Endothelial cell of umbilical vein (primary cell): ENCODE measurements at regions not wholly inside any gene's neighbourhood (a gene's known extent, or its start where the extent isn't known, plus 50 kb on each side); places are given as distances from the start of the nearest gene placed in this dataset.

Experiments used
- BruUV-seq: library from RNA; stranded (reverse); fragments of 400-500 nt; replicated peaks from 2 replicates; lab custom pipeline; 2021; lab: Mats Ljungman, UMichigan
- CTCF ChIA-PET: fragments of 300-600, 350-600 bp; sonication (Branson Sonifier 250); formaldehyde crosslinking; loops from one replicate; lab custom pipeline; 2021; ENCODE audit warnings: antibody characterized with exemption, inconsistent platforms; lab: Charles Lee
- POLR2A ChIA-PET: fragments of 300-600, 350-600 bp; sonication (Branson Sonifier 250); formaldehyde crosslinking; loops from one replicate; lab custom pipeline; 2021; ENCODE audit warnings: antibody characterized with exemption, inconsistent platforms; lab: Charles Lee
- DNase-seq: peaks from one replicate; pipeline ENCODE4 v3.0.0-alpha.2; 2011; ENCODE audit warnings: low read depth, low spot score
- FAIRE-seq: peaks from 2 replicates; lab custom pipeline; 2011; peaks lifted over from hg19 to GRCh38; lab: Jason Lieb, UNC
- H2AFZ ChIP-seq: 2 replicates; pipeline ENCODE4 v1.6.0; 2012; ENCODE audit warnings: low read depth, low read length, control low read depth, inconsistent platforms
- H3K27ac ChIP-seq: 2 replicates; pipeline ENCODE4 v1.5.1; 2011; ENCODE audit warnings: low read depth, mild to moderate bottlenecking, control low read depth, low read length, moderate library complexity; ENCODE audit not compliant: insufficient read depth
- H3K27me3 ChIP-seq, 2 experiments: 2 replicates each; pipeline versions ENCODE4 v1.6.0 to v1.6.1; 2011; ENCODE audit warnings: low read length in 2 of 2, mixed read lengths in 1 of 2; ENCODE audit not compliant: control insufficient read depth in 2 of 2, insufficient read depth in 2 of 2
- H3K36me3 ChIP-seq, 2 experiments: 2 replicates in 1 of 2; 3 replicates in 1 of 2; pipeline ENCODE4 v1.5.1; 2011; ENCODE audit warnings: low read length in 2 of 2, mild to moderate bottlenecking in 1 of 2, moderate library complexity in 1 of 2; ENCODE audit not compliant: control insufficient read depth in 2 of 2, insufficient read depth in 2 of 2; ENCODE audit errors: extremely low read depth in 1 of 2
- H3K4me1 ChIP-seq: 3 replicates; pipeline ENCODE4 v1.5.1; 2011; ENCODE audit warnings: mild to moderate bottlenecking, low read length; ENCODE audit not compliant: control insufficient read depth, insufficient read depth; ENCODE audit errors: extremely low read depth
- H3K4me2 ChIP-seq: 2 replicates; pipeline ENCODE4 v1.6.1; 2011; ENCODE audit warnings: low read length, control low read depth, mixed read lengths; ENCODE audit not compliant: insufficient read depth
- H3K4me3 ChIP-seq, 3 experiments: fragments of 200-600 bp in 1 of 3; sonication (generic), shearing (Covaris generic) in 1 of 3; replicated peaks in 1 of 3; 2 replicates each; pipeline ENCODE4 v1.5.1; 2011 to 2016; ENCODE audit warnings: control low read depth in 3 of 3, low read length in 3 of 3, mild to moderate bottlenecking in 2 of 3, inconsistent platforms in 1 of 3, low read depth in 1 of 3, moderate library complexity in 1 of 3; ENCODE audit not compliant: insufficient read depth in 1 of 3
- H3K79me2 ChIP-seq: 2 replicates; pipeline ENCODE4 v1.6.0; 2012; ENCODE audit warnings: low read length, inconsistent platforms; ENCODE audit not compliant: control insufficient read depth, insufficient read depth
- H3K9ac ChIP-seq: replicated peaks from 2 replicates; pipeline ENCODE3; 2011; ENCODE audit warnings: low read length, control low read depth; ENCODE audit not compliant: insufficient read depth; ENCODE audit errors: extremely low read depth
- H3K9me1 ChIP-seq: replicated peaks from 3 replicates; pipeline ENCODE4 v1.6.0; 2011; ENCODE audit warnings: mild to moderate bottlenecking, low read length; ENCODE audit not compliant: control insufficient read depth, insufficient read depth; ENCODE audit errors: extremely low read depth
- H3K9me3 ChIP-seq: replicated peaks from 2 replicates; pipeline ENCODE4 v1.5.1; 2012; ENCODE audit warnings: low read length, inconsistent platforms; ENCODE audit not compliant: control insufficient read depth, insufficient read depth
- H4K20me1 ChIP-seq: replicated peaks from 2 replicates; pipeline ENCODE3; 2011; ENCODE audit warnings: mild to moderate bottlenecking, low read length; ENCODE audit not compliant: control insufficient read depth, insufficient read depth; ENCODE audit errors: extremely low read depth
- CTCF ChIP-seq, 2 donors: IDR thresholded peaks; 1 replicate in 1 of 2; 2 replicates in 1 of 2; pipeline ENCODE4 v1.5.1; 2011; ENCODE audit warnings: low read length in 2 of 2, mild to moderate bottlenecking in 2 of 2, moderate library complexity in 2 of 2, control low read depth in 1 of 2, inconsistent platforms in 1 of 2, low read depth in 1 of 2; ENCODE audit not compliant: insufficient read depth in 1 of 2; ENCODE audit errors: extremely low read depth in 1 of 2
- EZH2 ChIP-seq: IDR thresholded peaks from 2 replicates; pipeline ENCODE4 v1.6.1; 2012; ENCODE audit warnings: borderline replicate concordance, low read depth, mild to moderate bottlenecking, moderate library complexity, low read length, inconsistent platforms; ENCODE audit not compliant: severe bottlenecking
- FOS ChIP-seq: IDR thresholded peaks from 2 replicates; pipeline ENCODE4 v1.6.1; 2011; ENCODE audit warnings: mild to moderate bottlenecking, low read length, moderate library complexity, borderline replicate concordance; ENCODE audit not compliant: insufficient read depth
- GATA2 ChIP-seq: IDR thresholded peaks from 2 replicates; pipeline ENCODE4 v1.7.0; 2011; ENCODE audit warnings: low read depth, mild to moderate bottlenecking, moderate library complexity, mixed read lengths, low read length; ENCODE audit not compliant: insufficient read length, insufficient read depth
- JUN ChIP-seq: IDR thresholded peaks from 2 replicates; pipeline ENCODE4 v1.6.1; 2011; ENCODE audit warnings: borderline replicate concordance, low read depth; ENCODE audit not compliant: insufficient read length, insufficient read depth
- MAX ChIP-seq: IDR thresholded peaks from 2 replicates; pipeline ENCODE4 v1.6.1; 2011; ENCODE audit not compliant: insufficient read depth, insufficient read length
- MYC ChIP-seq: IDR thresholded peaks from one replicate; pipeline ENCODE4 v1.6.1; 2011; ENCODE audit warnings: mild to moderate bottlenecking, low read depth, low read length
- POLR2A ChIP-seq: IDR thresholded peaks from 2 replicates; pipeline ENCODE4 v1.6.1; 2012; ENCODE audit warnings: low read depth, mild to moderate bottlenecking, control low read depth, low read length
- POLR2AphosphoS5 ChIP-seq: IDR thresholded peaks from 2 replicates; pipeline ENCODE4 v1.6.1; 2012; ENCODE audit warnings: low read depth, mild to moderate bottlenecking, control low read depth, low read length, moderate library complexity; ENCODE audit not compliant: insufficient read depth
- dilution Hi-C: fragments of 300-500 bp; cut with MboI; formaldehyde crosslinking; loops from one replicate; pipeline ENCODE4 v1.15.0; 2019; ENCODE audit warnings: low sequenced_read_pairs; ENCODE audit not compliant: extremely low pct_ligation_motif_present
- intact Hi-C: fragments of 100-400 bp; cut with micrococcal nuclease; formaldehyde crosslinking; loops from one replicate; pipeline ENCODE4 v1.10.0; 2022

GRCh38 chr5:3320317-3320875 is 275.2 kb upstream of the IRX1 start:
- DNase-seq, result no peak
- Histone ChIP-seq H3K4me2 (no peak overlapping the region), H3K27me3 (no peaks in the 10 kb centered on the region), H3K36me3 (no peaks in the 10 kb centered on the region), H3K79me2 (no peaks in the 10 kb centered on the region), H2AFZ (no peak overlapping the region), H4K20me1 (no peaks in the 10 kb centered on the region), H3K4me1 (no peaks in the 10 kb centered on the region), H3K9me3 (no peaks in the 10 kb centered on the region), H3K9me1 (no peaks in the 10 kb centered on the region), H3K4me3 (no peak overlapping the region), H3K27ac (no peak overlapping the region), H3K9ac (no peak overlapping the region)
- intact Hi-C loops, result no loop called here
- no TSS peak for BruUV-seq
- POLR2A ChIA-PET, result no interaction called here
- CTCF ChIA-PET, result interaction anchor here (0.7 kb wide), 1 partner anchor 26 kb away, joined by 4 read pairs; no protein-coding TSS in a partner anchor
- dilution Hi-C loops, result no loop called here
- no peak for FAIRE-seq
- TF ChIP-seq GATA2 (no peak), MYC (no peak), POLR2A (no peak), CTCF (IDR thresholded peaks at IDR 0.05; ENCODE audit: extremely low read depth in 1 of 2, insufficient read depth in 1 of 2, low read depth in 1 of 2, low read length in 2 of 2) (no peak), JUN (no peak), EZH2 (no peak), FOS (no peak), POLR2AphosphoS5 (no peak), MAX (no peak)
